ENCODE measurements at regions not wholly inside any gene's neighbourhood (a gene's known extent, or its start where the extent isn't known, plus 50 kb on each side); places are given as distances from the start of the nearest gene placed in this dataset.

- Histone ChIP-seq H3K9ac (no peak overlapping the region), H3K27ac (no peak overlapping the region), H3K27me3 (ENCODE audit: control insufficient read depth, insufficient read depth, low read length) (no peaks in the 10 kb centered on the region), H3K4me1 (no peaks in the 10 kb centered on the region), H3K4me3 (ENCODE audit: low read depth, low read length) (no peak overlapping the region), H3K4me2 (ENCODE audit: low read length) (no peak overlapping the region), H3K36me3 (ENCODE audit: control insufficient read depth, insufficient read depth, low read length) (no peaks in the 10 kb centered on the region), H3K79me2 (no peaks in the 10 kb centered on the region), H2AFZ (no peak overlapping the region), H3K9me3 (ENCODE audit: control insufficient read depth, low read length) (no peaks in the 10 kb centered on the region)
- TF ChIP-seq, protein P1, sequence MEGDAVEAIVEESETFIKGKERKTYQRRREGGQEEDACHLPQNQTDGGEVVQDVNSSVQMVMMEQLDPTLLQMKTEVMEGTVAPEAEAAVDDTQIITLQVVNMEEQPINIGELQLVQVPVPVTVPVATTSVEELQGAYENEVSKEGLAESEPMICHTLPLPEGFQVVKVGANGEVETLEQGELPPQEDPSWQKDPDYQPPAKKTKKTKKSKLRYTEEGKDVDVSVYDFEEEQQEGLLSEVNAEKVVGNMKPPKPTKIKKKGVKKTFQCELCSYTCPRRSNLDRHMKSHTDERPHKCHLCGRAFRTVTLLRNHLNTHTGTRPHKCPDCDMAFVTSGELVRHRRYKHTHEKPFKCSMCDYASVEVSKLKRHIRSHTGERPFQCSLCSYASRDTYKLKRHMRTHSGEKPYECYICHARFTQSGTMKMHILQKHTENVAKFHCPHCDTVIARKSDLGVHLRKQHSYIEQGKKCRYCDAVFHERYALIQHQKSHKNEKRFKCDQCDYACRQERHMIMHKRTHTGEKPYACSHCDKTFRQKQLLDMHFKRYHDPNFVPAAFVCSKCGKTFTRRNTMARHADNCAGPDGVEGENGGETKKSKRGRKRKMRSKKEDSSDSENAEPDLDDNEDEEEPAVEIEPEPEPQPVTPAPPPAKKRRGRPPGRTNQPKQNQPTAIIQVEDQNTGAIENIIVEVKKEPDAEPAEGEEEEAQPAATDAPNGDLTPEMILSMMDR (IDR thresholded peaks at IDR 0.05) = no peak
Measured at GRCh38 chr12:61798778-61799177, 461.4 kb upstream of the USP15 start.

- no peaks in the 10 kb centered on the region for H3K36me3 ChIP-seq (ENCODE audit: control insufficient read depth, insufficient read depth, low read length)
- no peaks in the 10 kb centered on the region for H3K4me1 ChIP-seq
- TF ChIP-seq, protein P1 (IDR thresholded peaks at IDR 0.05) = no peak
- no peak overlapping the region for H3K4me3 ChIP-seq (ENCODE audit: low read depth, low read length)
- H3K27ac ChIP-seq = no peak overlapping the region
- H3K4me2 ChIP-seq (ENCODE audit: low read length) = no peak overlapping the region
- H3K9ac ChIP-seq = no peak overlapping the region
- H3K79me2 ChIP-seq = no peaks in the 10 kb centered on the region
- H2AFZ ChIP-seq = no peak overlapping the region
- no peaks in the 10 kb centered on the region for H3K9me3 ChIP-seq (ENCODE audit: control insufficient read depth, low read length)
- no peaks in the 10 kb centered on the region for H3K27me3 ChIP-seq (ENCODE audit: control insufficient read depth, insufficient read depth, low read length)
Measured at GRCh38 chr12:61804301-61804700, 455.9 kb upstream of the USP15 start.

DNA sequence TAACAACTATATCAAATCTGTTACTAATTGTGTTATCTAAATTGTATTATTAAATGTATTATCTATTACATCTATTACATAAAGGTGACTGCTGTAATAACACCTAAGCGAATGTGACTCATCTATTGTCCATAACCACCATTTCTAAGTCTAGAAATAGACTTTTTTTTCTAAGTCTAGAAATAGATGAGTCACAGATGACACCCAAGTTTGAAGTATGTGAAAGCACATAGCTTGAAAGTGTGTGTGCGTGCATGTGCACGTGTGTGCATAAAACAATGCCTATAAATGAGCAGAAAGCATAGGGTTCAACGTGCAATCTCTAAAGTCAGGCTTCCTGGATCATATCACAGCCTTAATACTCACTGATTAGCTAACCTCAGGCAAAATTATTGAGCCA, 451.3 kb upstream of the USP15 start:
- H3K9ac ChIP-seq = no peak overlapping the region
- no peak overlapping the region for H3K4me2 ChIP-seq (ENCODE audit: low read length)
- no peak overlapping the region for H3K27ac ChIP-seq
- no peak overlapping the region for H3K4me3 ChIP-seq (ENCODE audit: low read depth, low read length)
- H3K9me3 ChIP-seq (ENCODE audit: control insufficient read depth, low read length) = no peaks in the 10 kb centered on the region
- no peak overlapping the region for H2AFZ ChIP-seq
- H3K79me2 ChIP-seq = no peaks in the 10 kb centered on the region
- no peaks in the 10 kb centered on the region for H3K36me3 ChIP-seq (ENCODE audit: control insufficient read depth, insufficient read depth, low read length)
- no peaks in the 10 kb centered on the region for H3K4me1 ChIP-seq
- H3K27me3 ChIP-seq (ENCODE audit: control insufficient read depth, insufficient read depth, low read length) = no peaks in the 10 kb centered on the region
- TF ChIP-seq, protein P1 (IDR thresholded peaks at IDR 0.05) = no peak

DNA sequence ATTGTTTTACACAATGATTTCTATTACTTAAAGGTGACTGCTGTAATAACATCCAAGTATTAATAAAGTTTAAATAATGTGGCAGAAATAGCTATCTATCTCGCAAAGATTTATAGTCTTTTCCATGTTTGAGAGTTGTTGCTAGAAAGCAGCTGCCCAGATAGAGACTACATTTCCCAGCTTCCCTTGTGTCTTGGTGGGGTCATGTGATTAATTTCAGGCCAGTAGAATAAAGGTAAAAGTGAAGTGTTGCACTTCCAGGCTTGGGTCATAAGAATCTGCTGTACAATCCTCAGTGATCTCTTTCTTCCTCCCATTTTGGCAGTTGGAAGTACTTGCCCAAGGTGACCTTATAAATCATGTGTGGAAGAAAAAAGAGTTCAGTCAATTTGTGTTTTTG, 449.7 kb upstream of the USP15 start:
- no peaks in the 10 kb centered on the region for H3K79me2 ChIP-seq
- no peaks in the 10 kb centered on the region for H3K36me3 ChIP-seq (ENCODE audit: control insufficient read depth, insufficient read depth, low read length)
- H3K4me2 ChIP-seq (ENCODE audit: low read length) = no peak overlapping the region
- no peaks in the 10 kb centered on the region for H3K9me3 ChIP-seq (ENCODE audit: control insufficient read depth, low read length)
- H3K27ac ChIP-seq = no peak overlapping the region
- no peak overlapping the region for H3K9ac ChIP-seq
- no peaks in the 10 kb centered on the region for H3K27me3 ChIP-seq (ENCODE audit: control insufficient read depth, insufficient read depth, low read length)
- H3K4me1 ChIP-seq = no peaks in the 10 kb centered on the region
- TF ChIP-seq, protein P1 (IDR thresholded peaks at IDR 0.05) = no peak
- no peak overlapping the region for H2AFZ ChIP-seq
- H3K4me3 ChIP-seq (ENCODE audit: low read depth, low read length) = no peak overlapping the region

DNA sequence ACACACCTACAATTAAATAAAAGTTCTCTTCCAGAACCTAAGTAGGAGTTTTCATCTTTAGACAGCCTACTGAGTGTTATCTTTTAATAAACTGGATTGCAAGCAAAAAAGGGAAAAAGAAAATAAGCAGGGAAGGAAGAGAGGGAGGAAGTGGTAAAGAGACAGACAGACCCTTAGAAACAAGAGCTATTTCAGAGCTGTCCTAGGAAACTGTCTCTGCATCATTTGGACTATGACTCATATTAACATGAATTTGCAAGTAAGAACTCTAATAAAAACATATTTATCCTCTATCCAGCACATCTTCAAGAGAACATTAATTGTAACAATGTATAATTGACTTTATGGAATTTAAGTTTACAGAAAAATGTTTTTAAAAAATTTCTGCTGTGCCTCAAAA, 438.8 kb upstream of the USP15 start:
- H3K9ac ChIP-seq = no peak overlapping the region
- no peaks in the 10 kb centered on the region for H3K79me2 ChIP-seq
- no peaks in the 10 kb centered on the region for H3K27me3 ChIP-seq (ENCODE audit: control insufficient read depth, insufficient read depth, low read length)
- H3K27ac ChIP-seq = no peak overlapping the region
- no peak overlapping the region for H3K4me2 ChIP-seq (ENCODE audit: low read length)
- no peaks in the 10 kb centered on the region for H3K4me1 ChIP-seq
- H3K4me3 ChIP-seq (ENCODE audit: low read depth, low read length) = no peak overlapping the region
- H3K9me3 ChIP-seq (ENCODE audit: control insufficient read depth, low read length) = no peaks in the 10 kb centered on the region
- no peak overlapping the region for H2AFZ ChIP-seq
- TF ChIP-seq, protein P1 (IDR thresholded peaks at IDR 0.05) = no peak
- no peaks in the 10 kb centered on the region for H3K36me3 ChIP-seq (ENCODE audit: control insufficient read depth, insufficient read depth, low read length)
